ENCODE measurements at regions not wholly inside any gene's neighbourhood (a gene's known extent, or its start where the extent isn't known, plus 50 kb on each side); places are given as distances from the start of the nearest gene placed in this dataset.

- Histone ChIP-seq H3K79me2 (ENCODE audit: control insufficient read depth in 1 of 2, insufficient read depth in 2 of 2, low read length in 2 of 2) (no peaks in the 10 kb centered on the region), H3K9ac (replicated peaks in 1 of 4; ENCODE audit: extremely low read depth in 1 of 4, low read depth in 3 of 4, low read length in 3 of 4) (no peak overlapping the region), H3K27ac (ENCODE audit: low read depth, low read length) (no peak overlapping the region), H4K91ac (replicated peaks; ENCODE audit: insufficient read length, low read length) (no peak overlapping the region), H2BK5ac (ENCODE audit: low read depth, low read length) (no peak overlapping the region), H3K4me2 (ENCODE audit: insufficient read depth in 1 of 2, low read depth in 2 of 2, low read length in 2 of 2) (no peak overlapping the region), H2AK5ac (ENCODE audit: low read depth, low read length) (no peak overlapping the region), H3K79me1 (ENCODE audit: low read depth, low read length) (no peaks in the 10 kb centered on the region), H3K27me3 (replicated peaks in 1 of 4; ENCODE audit: control insufficient read depth in 3 of 4, extremely low read depth in 1 of 4, insufficient read depth in 3 of 4, low read length in 3 of 4) (no peaks in the 10 kb centered on the region; a peak in 1 of 7 replicates), H2BK12ac (ENCODE audit: low read depth, low read length) (no peak overlapping the region), H2AFZ (ENCODE audit: low read length) (0 out of 2 replicates have a peak overlapping the region, but pooled peaks have one; percentile 40), H3K9me3 (ENCODE audit: insufficient read depth in 2 of 2, low read depth in 1 of 2, low read length in 1 of 2) (no peaks in the 10 kb centered on the region), H4K5ac (ENCODE audit: insufficient read length, low read depth, low read length) (no peak overlapping the region), H3K36me3 (ENCODE audit: control insufficient read depth in 2 of 4, insufficient read depth in 4 of 4, low read length in 3 of 4) (no peaks in the 10 kb centered on the region), H2BK20ac (ENCODE audit: low read length) (no peak overlapping the region), H2BK120ac (replicated peaks; ENCODE audit: low read depth, low read length) (no peak overlapping the region), H2BK15ac (ENCODE audit: low read length) (no peak overlapping the region), H4K20me1 (replicated peaks in 1 of 2; ENCODE audit: control insufficient read depth in 1 of 2, insufficient read depth in 2 of 2, low read length in 2 of 2) (no peaks in the 10 kb centered on the region), H3K4me1 (replicated peaks in 1 of 4; ENCODE audit: control insufficient read depth in 3 of 4, insufficient read depth in 4 of 4, low read length in 3 of 4) (no peaks in the 10 kb centered on the region), H3K4ac (replicated peaks; ENCODE audit: insufficient read length, low read depth, low read length) (no peak overlapping the region), H4K8ac (ENCODE audit: extremely low read depth, insufficient read depth, low read length) (no peak overlapping the region), H3K23ac (ENCODE audit: insufficient read length) (no peak overlapping the region), H3K18ac (ENCODE audit: extremely low read depth, low read length) (no peak overlapping the region), H3K23me2 (ENCODE audit: low read depth, low read length) (no peaks in the 10 kb centered on the region), H3K14ac (ENCODE audit: insufficient read length) (no peak overlapping the region), H3K56ac (replicated peaks; ENCODE audit: insufficient read length, low read depth, low read length) (no peak overlapping the region), H3K4me3 (ENCODE audit: extremely low read depth in 1 of 4, insufficient read depth in 2 of 4, low read depth in 3 of 4, low read length in 4 of 4) (no peak overlapping the region)
- ChIA-PET CTCF (ENCODE audit: partially characterized antibody) (interaction anchor here (0.6 to 1.4 kb wide), 4 partner anchors 16 to 300 kb away, joined by 3 to 4 read pairs (median 4); no protein-coding TSS in a partner anchor), POLR2A (ENCODE audit: partially characterized antibody) (interaction anchor here (0.6 kb wide), 1 partner anchor 845 kb away, joined by 3 read pairs; no protein-coding TSS in a partner anchor)
- DNase-seq (ENCODE audit: low read depth in 1 of 2, low spot score in 2 of 2) (no peak), FAIRE-seq (no peak)
- TF ChIP-seq CREB1 (IDR thresholded peaks at IDR 0.05) (no peak), BRCA1 (IDR thresholded peaks at IDR 0.05; ENCODE audit: low read depth, low read length) (no peak), EP300 (IDR thresholded peaks at IDR 0.05; ENCODE audit: borderline replicate concordance in 1 of 2, low read depth in 2 of 2, low read length in 2 of 2) (no peak), TCF12 (IDR thresholded peaks at IDR 0.05; ENCODE audit: low read depth, low read length) (no peak), E2F6 (IDR thresholded peaks at IDR 0.05) (no peak), CBX5 (IDR thresholded peaks at IDR 0.05; ENCODE audit: low read depth, low read length) (no peak), CEBPB (IDR thresholded peaks at IDR 0.05; ENCODE audit: low read depth, low read length) (no peak), SP2 (IDR thresholded peaks at IDR 0.05; ENCODE audit: low read length) (no peak), CTCF (IDR thresholded peaks at IDR 0.05; ENCODE audit: control extremely low read depth in 1 of 3, insufficient read depth in 1 of 3, low read depth in 1 of 3, low read length in 3 of 3) (no peak)
- WGBS, 2 experiments (ENCODE audit: extremely low coverage in 1 of 2, insufficient coverage in 1 of 2, insufficient read length in 1 of 2, insufficient replicate concordance in 2 of 2, low coverage in 1 of 2, low lambda C conversion rate in 2 of 2, missing lambda C conversion rate in 1 of 2), result 100% methylated on average over 1 of the region's 1 CpG; no CpG with 5 or more reads in 1 of the 2 experiments
Measured at GRCh38 chr11:95387325-95387724, 156.3 kb upstream of the SESN3 start.
